GM12872 (cell line): ENCODE measurements at regions not wholly inside any gene's neighbourhood (a gene's known extent, or its start where the extent isn't known, plus 50 kb on each side); places are given as distances from the start of the nearest gene placed in this dataset.

ENCODE experiments used
- TF ChIP-seq, protein P1 (sequence below): IDR thresholded peaks from 3 replicates; pipeline ENCODE4 v1.5.1; 2011; ENCODE audit warnings: low read depth, mild to moderate bottlenecking, low read length, moderate library complexity; ENCODE audit not compliant: insufficient read depth

DNA sequence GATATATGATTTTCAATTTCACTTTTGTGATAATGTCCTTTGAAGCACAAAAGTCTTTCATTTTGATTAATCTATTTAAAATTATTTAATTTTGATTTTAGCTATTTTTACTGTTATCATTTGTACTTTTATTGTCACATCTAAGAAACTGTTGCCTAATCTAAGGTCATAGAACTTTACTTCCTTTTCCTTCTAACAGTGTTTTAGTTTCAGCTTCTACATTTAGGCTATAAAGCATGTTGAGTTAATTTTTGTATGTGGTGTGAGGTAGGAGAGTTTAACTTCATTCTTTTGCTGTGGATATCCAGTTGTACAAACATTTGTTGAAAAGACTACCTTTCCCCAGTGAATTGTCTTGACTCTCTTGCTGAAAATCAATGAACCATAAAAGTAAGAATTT lies 204.5 kb downstream of the TM2D1 start:
- TF ChIP-seq, protein P1, sequence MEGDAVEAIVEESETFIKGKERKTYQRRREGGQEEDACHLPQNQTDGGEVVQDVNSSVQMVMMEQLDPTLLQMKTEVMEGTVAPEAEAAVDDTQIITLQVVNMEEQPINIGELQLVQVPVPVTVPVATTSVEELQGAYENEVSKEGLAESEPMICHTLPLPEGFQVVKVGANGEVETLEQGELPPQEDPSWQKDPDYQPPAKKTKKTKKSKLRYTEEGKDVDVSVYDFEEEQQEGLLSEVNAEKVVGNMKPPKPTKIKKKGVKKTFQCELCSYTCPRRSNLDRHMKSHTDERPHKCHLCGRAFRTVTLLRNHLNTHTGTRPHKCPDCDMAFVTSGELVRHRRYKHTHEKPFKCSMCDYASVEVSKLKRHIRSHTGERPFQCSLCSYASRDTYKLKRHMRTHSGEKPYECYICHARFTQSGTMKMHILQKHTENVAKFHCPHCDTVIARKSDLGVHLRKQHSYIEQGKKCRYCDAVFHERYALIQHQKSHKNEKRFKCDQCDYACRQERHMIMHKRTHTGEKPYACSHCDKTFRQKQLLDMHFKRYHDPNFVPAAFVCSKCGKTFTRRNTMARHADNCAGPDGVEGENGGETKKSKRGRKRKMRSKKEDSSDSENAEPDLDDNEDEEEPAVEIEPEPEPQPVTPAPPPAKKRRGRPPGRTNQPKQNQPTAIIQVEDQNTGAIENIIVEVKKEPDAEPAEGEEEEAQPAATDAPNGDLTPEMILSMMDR = no peak

DNA sequence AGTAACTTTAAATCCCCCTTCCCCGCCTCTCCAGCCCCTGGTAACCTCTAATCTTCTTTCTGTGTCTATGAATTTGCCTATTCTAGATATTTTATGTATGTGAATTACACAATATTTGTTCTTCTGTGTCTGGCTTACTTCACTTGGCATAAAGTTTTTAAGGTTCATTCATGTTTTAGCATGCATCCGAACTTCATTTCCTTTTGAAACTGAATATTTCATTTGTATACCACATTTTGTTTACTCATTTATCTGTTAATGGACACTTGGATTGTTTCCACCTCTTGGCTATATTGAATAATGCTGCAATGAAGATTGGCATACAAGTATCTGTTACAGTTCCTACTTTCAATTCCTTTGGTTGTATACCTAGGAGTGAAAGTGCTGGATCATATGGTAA lies 205.3 kb downstream of the TM2D1 start:
- TF ChIP-seq, protein P1 = no peak

DNA sequence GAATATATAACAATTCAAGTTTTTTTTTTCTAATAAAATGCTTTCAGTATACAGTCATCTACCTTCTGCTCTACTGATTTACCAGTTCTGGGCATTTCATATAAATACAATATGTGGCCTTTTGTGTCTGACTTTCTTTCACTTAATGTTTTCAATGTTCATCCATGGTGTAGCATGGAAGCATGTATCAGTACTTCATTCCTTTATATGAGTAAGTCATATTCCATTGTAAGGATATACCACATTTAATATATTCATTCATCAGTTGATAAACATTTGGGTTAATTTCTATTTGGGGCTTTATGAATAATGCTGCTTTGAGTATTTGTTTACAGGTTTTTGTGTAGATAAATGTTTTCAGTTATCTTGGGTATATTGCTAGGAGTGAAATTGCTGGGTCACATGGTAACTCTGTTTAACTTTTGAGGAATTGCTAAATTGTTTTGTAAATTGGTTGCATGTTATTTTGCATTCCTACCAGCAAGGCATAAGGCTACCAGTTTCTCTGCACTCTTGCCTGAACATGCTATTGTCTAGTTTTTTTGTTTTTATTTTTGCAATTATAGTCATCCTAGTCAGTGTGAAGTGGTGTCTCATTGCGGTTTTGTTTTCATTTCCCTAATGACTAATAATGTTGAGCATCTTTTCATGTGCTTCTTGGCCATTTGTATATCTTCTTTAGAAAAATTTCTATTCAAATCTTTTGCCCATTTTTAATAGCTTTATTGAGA lies 206.1 kb downstream of the TM2D1 start:
- TF ChIP-seq, protein P1 = no peak

GRCh38 chr1:61517345-61517744 lies 207.6 kb downstream of the TM2D1 start:
- TF ChIP-seq, protein P1 = no peak

DNA sequence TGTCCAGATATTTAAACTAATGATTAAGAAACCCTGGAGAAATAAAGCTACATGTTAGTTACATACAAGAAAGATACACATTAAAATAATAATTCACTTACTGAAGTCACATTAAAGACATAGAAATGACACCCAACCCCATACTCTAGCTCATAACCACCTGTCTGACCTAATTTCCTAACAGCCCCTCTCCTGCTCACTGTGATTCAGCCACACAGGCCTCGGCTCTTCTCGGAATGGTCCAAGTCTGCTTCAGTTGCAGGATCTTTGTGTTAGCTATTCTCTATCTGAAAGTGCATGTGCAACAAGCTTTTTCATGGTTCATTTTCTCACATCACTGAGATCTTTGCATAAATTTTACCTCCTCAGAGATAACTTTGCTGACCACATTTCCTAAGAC lies 209.8 kb downstream of the TM2D1 start:
- TF ChIP-seq, protein P1 = no peak
